Neural cell (in vitro differentiated cells): ENCODE measurements at regions not wholly inside any gene's neighbourhood (a gene's known extent, or its start where the extent isn't known, plus 50 kb on each side); places are given as distances from the start of the nearest gene placed in this dataset.

Experiments used
- EP300 ChIP-seq: fragments of 450-650 bp; conservative IDR thresholded peaks from 2 replicates; pipeline ENCODE4 v1.6.1; 2014; ENCODE audit warnings: antibody characterized with exemption, mild to moderate bottlenecking, moderate library complexity; ENCODE audit not compliant: poor library complexity, severe bottlenecking
- EZH2 ChIP-seq: fragments of 200-600, 300-800 bp; shearing (Covaris generic), sonication (generic); IDR thresholded peaks from 2 replicates; pipeline ENCODE4 v1.6.1; 2014; ENCODE audit warnings: antibody characterized with exemption, low read length, borderline replicate concordance, mild to moderate bottlenecking; ENCODE audit not compliant: insufficient read depth, poor library complexity, severe bottlenecking
- MXI1 ChIP-seq: fragments of 450-650 bp; conservative IDR thresholded peaks from 2 replicates; pipeline ENCODE4 v1.6.1; 2014; ENCODE audit warnings: antibody characterized with exemption, mild to moderate bottlenecking; ENCODE audit not compliant: poor library complexity, severe bottlenecking
- POLR2AphosphoS5 ChIP-seq: IDR thresholded peaks from 2 replicates; pipeline ENCODE4 v1.6.1; 2012
- TF ChIP-seq, protein P1 (sequence below): fragments of 450-650 bp; IDR thresholded peaks from 2 replicates; pipeline ENCODE4 v1.5.1; 2014; ENCODE audit warnings: antibody characterized with exemption, mild to moderate bottlenecking, moderate library complexity; ENCODE audit not compliant: poor library complexity, severe bottlenecking

DNA sequence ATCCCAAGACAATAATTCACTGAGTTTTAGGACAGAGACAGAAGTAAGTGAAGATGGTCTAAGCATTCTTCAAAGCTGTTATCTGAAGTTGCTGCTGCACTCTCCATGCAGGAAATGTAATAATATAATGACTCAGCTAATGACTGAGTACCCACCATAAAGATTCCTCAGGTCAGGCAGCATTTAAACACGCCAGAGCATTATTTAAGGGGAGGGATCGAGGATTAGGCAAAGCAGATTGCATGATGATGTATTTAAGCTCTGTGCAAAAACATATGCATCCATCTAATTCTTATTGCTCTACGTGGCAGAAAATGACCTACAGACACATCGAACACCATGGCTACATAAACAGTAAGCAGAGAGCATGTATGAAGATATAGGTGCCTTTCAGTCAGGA, 216.4 kb downstream of the UNC5CL start:
- TF ChIP-seq MXI1 (no peak), EP300 (no peak), EZH2 (no peak), POLR2AphosphoS5 (no peak)
- TF ChIP-seq, protein P1, sequence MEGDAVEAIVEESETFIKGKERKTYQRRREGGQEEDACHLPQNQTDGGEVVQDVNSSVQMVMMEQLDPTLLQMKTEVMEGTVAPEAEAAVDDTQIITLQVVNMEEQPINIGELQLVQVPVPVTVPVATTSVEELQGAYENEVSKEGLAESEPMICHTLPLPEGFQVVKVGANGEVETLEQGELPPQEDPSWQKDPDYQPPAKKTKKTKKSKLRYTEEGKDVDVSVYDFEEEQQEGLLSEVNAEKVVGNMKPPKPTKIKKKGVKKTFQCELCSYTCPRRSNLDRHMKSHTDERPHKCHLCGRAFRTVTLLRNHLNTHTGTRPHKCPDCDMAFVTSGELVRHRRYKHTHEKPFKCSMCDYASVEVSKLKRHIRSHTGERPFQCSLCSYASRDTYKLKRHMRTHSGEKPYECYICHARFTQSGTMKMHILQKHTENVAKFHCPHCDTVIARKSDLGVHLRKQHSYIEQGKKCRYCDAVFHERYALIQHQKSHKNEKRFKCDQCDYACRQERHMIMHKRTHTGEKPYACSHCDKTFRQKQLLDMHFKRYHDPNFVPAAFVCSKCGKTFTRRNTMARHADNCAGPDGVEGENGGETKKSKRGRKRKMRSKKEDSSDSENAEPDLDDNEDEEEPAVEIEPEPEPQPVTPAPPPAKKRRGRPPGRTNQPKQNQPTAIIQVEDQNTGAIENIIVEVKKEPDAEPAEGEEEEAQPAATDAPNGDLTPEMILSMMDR, result no peak
